GM19043 (cell line): ENCODE measurements at regions not wholly inside any gene's neighbourhood (a gene's known extent, or its start where the extent isn't known, plus 50 kb on each side); places are given as distances from the start of the nearest gene placed in this dataset.
"Not testable (repeated sequence)": the region's sequence is repeated elsewhere in the genome, so short reads cannot be mapped to it uniquely, and the experiment has no call there.

Source experiments
- ATAC-seq: cut with Tn5 transposase; IDR thresholded peaks from one replicate; pipeline ENCODE4 v1.9.1; 2021; ENCODE audit warnings: low read depth; ENCODE audit not compliant: unreplicated experiment

GRCh38 chrX:37075892-37076595 lies 67.9 kb downstream of the FAM47C start:
- ATAC-seq, result peak; percentile 61

- ATAC-seq, result no peak
Observed at GRCh38 chrX:37076983-37077382, 68.8 kb downstream of the FAM47C start.

- no peak for ATAC-seq
Observed at GRCh38 chrX:37077646-37078433, 69.7 kb downstream of the FAM47C start.

- no peak for ATAC-seq
Observed at GRCh38 chrX:37078434-37078703, 70.2 kb downstream of the FAM47C start.

GRCh38 chrX:37083880-37084279 lies 75.7 kb downstream of the FAM47C start:
- ATAC-seq, result no peak

GRCh38 chrX:37085699-37086098 lies 77.5 kb downstream of the FAM47C start:
- ATAC-seq, result not testable (repeated sequence)

- ATAC-seq, result not testable (repeated sequence)
Observed at GRCh38 chrX:37086820-37087219, 78.7 kb downstream of the FAM47C start.

GRCh38 chrX:37087875-37088274 lies 79.7 kb downstream of the FAM47C start:
- not testable (repeated sequence) for ATAC-seq

GRCh38 chrX:37088778-37089177 lies 80.6 kb downstream of the FAM47C start:
- not testable (repeated sequence) for ATAC-seq

- not testable (repeated sequence) for ATAC-seq
Observed at GRCh38 chrX:37090142-37090541, 82.0 kb downstream of the FAM47C start.

GRCh38 chrX:37096422-37097124 lies 88.4 kb downstream of the FAM47C start:
- ATAC-seq, result not testable (repeated sequence)
